Endodermal cell (in vitro differentiated cells): ENCODE measurements at regions not wholly inside any gene's neighbourhood (a gene's known extent, or its start where the extent isn't known, plus 50 kb on each side); places are given as distances from the start of the nearest gene placed in this dataset.

Experiments used
- DNase-seq: peaks from one replicate; pipeline ENCODE4 v3.0.0-alpha.2; 2017
- H3K27ac ChIP-seq: 2 replicates; pipeline ENCODE4 v1.5.1; 2013; ENCODE audit warnings: mild to moderate bottlenecking, low read depth, low read length, moderate library complexity
- H3K27me3 ChIP-seq: 2 replicates; pipeline ENCODE4 v1.6.1; 2013; ENCODE audit warnings: mild to moderate bottlenecking, low read length, moderate library complexity; ENCODE audit not compliant: insufficient read depth, control insufficient read depth, poor library complexity, severe bottlenecking
- H3K36me3 ChIP-seq: 2 replicates; pipeline ENCODE4 v1.7.0; 2013; ENCODE audit warnings: mild to moderate bottlenecking, low read length, moderate library complexity; ENCODE audit not compliant: control insufficient read depth, insufficient read depth
- H3K4me1 ChIP-seq: one replicate; pipeline ENCODE4 v1.7.0; 2013; ENCODE audit warnings: low read length; ENCODE audit not compliant: control insufficient read depth, insufficient read depth
- H3K4me3 ChIP-seq: 2 replicates; pipeline ENCODE4 v1.5.1; 2013; ENCODE audit warnings: mild to moderate bottlenecking, low read length, moderate library complexity
- H3K9ac ChIP-seq: 2 replicates; pipeline ENCODE4 v1.6.1; 2013; ENCODE audit warnings: mild to moderate bottlenecking, low read length, moderate library complexity; ENCODE audit not compliant: poor library complexity, severe bottlenecking; ENCODE audit errors: extremely low read depth
- H3K9me3 ChIP-seq: 2 replicates; pipeline ENCODE4 v1.6.1; 2013; ENCODE audit warnings: mild to moderate bottlenecking, low read length, moderate library complexity; ENCODE audit not compliant: control insufficient read depth
- H3K27ac Mint-ChIP-seq: 2 replicates; pipeline ENCODE4 v1.8.0; 2020; ENCODE audit warnings: mixed read lengths
- H3K27me3 Mint-ChIP-seq: 2 replicates; pipeline ENCODE4 v1.8.0; 2021; ENCODE audit warnings: mild to moderate bottlenecking, mixed read lengths; ENCODE audit not compliant: insufficient read depth
- H3K36me3 Mint-ChIP-seq: 2 replicates; pipeline ENCODE4 v1.8.0; 2020; ENCODE audit warnings: low read depth, mixed read lengths
- H3K4me1 Mint-ChIP-seq: 2 replicates; pipeline ENCODE4 v1.8.0; 2020; ENCODE audit warnings: mixed read lengths
- H3K4me3 Mint-ChIP-seq: 2 replicates; pipeline ENCODE4 v1.8.0; 2020; ENCODE audit warnings: mild to moderate bottlenecking, moderate library complexity, mixed read lengths
- H3K9me3 Mint-ChIP-seq: 2 replicates; pipeline ENCODE4 v1.8.0; 2020; ENCODE audit warnings: mild to moderate bottlenecking, mixed read lengths
- WGBS, 2 experiments: methylation state at CpG; one replicate each; pipeline versions ENCODE4 v1.1.5 to v1.1.7; 2013; ENCODE audit warnings: missing lambda C conversion rate in 2 of 2, mixed read lengths in 1 of 2; ENCODE audit not compliant: insufficient coverage in 1 of 2, insufficient read length in 1 of 2; 5-methylcytosine and 5-hydroxymethylcytosine counted together
- TF ChIP-seq, protein P1 (sequence below): fragments of 200-600 bp; sonication (generic); conservative IDR thresholded peaks from 2 replicates; pipeline ENCODE4 v1.5.0; 2021; ENCODE audit warnings: antibody characterized with exemption, mild to moderate bottlenecking

DNA sequence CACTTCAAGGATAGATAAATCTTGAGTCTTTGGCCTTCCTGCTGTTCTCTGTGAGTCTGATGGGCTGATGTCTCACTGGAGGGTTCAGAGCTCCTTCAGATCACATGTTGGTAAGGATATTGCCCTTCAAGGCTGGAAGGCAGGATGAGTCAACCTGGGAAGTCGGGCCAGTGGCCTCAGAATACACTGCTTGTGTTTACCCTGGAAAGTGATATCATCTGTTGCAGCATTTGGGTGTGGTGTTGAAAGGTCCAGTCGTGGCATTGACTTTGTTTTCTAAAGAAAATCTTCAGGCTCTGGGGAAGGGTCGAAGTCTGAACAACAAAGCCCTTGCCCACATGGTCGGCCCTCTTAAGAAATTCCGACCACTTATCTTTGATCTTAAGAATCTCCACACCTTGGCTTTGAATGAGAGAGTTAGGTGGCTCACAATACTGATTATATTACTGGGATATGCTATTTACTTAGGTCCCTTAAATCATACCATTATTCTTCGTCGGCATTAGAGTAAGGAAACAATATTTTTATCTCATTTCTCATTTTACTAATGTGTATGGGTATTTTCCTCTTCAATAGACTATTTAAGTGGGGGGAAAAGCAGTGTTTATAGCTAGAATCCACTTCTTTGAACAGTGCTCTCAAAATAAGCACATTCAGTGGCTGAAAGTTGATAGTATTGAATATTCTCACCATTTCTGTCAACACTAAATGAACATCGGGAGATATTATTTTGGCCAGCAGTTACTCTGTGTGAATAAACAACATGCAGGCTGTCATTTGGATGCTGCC, 303.9 kb upstream of the RASGRP1 start:
- Mint-ChIP-seq H3K4me1 (peaks cover 5% of the 10 kb centered on the region), H3K27me3 (peaks cover 9% of the 10 kb centered on the region)
- 88 to 91% methylated on average over 6 of the region's 8 CpGs for WGBS, 2 experiments

GRCh38 chr15:38871638-38872037, 307.0 kb upstream of the RASGRP1 start:
- H3K27ac Mint-ChIP-seq, result no peak overlapping the region
- no peak for DNase-seq
- H3K27me3 Mint-ChIP-seq, result no peaks in the 10 kb centered on the region
- TF ChIP-seq, protein P1, sequence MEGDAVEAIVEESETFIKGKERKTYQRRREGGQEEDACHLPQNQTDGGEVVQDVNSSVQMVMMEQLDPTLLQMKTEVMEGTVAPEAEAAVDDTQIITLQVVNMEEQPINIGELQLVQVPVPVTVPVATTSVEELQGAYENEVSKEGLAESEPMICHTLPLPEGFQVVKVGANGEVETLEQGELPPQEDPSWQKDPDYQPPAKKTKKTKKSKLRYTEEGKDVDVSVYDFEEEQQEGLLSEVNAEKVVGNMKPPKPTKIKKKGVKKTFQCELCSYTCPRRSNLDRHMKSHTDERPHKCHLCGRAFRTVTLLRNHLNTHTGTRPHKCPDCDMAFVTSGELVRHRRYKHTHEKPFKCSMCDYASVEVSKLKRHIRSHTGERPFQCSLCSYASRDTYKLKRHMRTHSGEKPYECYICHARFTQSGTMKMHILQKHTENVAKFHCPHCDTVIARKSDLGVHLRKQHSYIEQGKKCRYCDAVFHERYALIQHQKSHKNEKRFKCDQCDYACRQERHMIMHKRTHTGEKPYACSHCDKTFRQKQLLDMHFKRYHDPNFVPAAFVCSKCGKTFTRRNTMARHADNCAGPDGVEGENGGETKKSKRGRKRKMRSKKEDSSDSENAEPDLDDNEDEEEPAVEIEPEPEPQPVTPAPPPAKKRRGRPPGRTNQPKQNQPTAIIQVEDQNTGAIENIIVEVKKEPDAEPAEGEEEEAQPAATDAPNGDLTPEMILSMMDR, result no peak
- peaks cover 19% of the 10 kb centered on the region for H3K9me3 ChIP-seq
- WGBS, 2 experiments, result 94% methylated on average over 3 of the region's 3 CpGs; no CpG with 5 or more reads in 1 of the 2 experiments
- no peaks in the 10 kb centered on the region for H3K36me3 ChIP-seq
- no peaks in the 10 kb centered on the region for H3K27me3 ChIP-seq
- no peak overlapping the region for H3K27ac ChIP-seq
- no peaks in the 10 kb centered on the region for H3K4me1 ChIP-seq
- peaks cover 16% of the 10 kb centered on the region for H3K9me3 Mint-ChIP-seq
- no peaks in the 10 kb centered on the region for H3K36me3 Mint-ChIP-seq
- H3K9ac ChIP-seq, result no peak overlapping the region
- H3K4me1 Mint-ChIP-seq, result peaks cover 5% of the 10 kb centered on the region
- H3K4me3 Mint-ChIP-seq, result no peak overlapping the region
- no peak overlapping the region for H3K4me3 ChIP-seq

More for the DNA sequence above, 303.9 kb upstream of the RASGRP1 start:
- Histone ChIP-seq H3K4me1 (no peaks in the 10 kb centered on the region), H3K27ac (no peak overlapping the region), H3K36me3 (no peaks in the 10 kb centered on the region), H3K9me3 (peaks cover 19% of the 10 kb centered on the region), H3K4me3 (no peak overlapping the region), H3K9ac (no peak overlapping the region), H3K27me3 (peaks cover 7% of the 10 kb centered on the region)
- Mint-ChIP-seq H3K9me3 (peaks cover 16% of the 10 kb centered on the region), H3K4me3 (no peak overlapping the region), H3K27ac (no peak overlapping the region), H3K36me3 (no peaks in the 10 kb centered on the region)
- TF ChIP-seq, protein P1, result no peak
- no peak for DNase-seq

GRCh38 chr15:38872732-38873131, 308.1 kb upstream of the RASGRP1 start:
- Histone ChIP-seq H3K9ac (no peak overlapping the region), H3K4me3 (no peak overlapping the region), H3K4me1 (no peaks in the 10 kb centered on the region), H3K9me3 (peaks cover 19% of the 10 kb centered on the region), H3K27me3 (no peaks in the 10 kb centered on the region), H3K36me3 (no peaks in the 10 kb centered on the region), H3K27ac (no peak overlapping the region)
- no peaks in the 10 kb centered on the region for H3K36me3 Mint-ChIP-seq
- H3K4me3 Mint-ChIP-seq, result no peak overlapping the region
- peaks cover 5% of the 10 kb centered on the region for H3K4me1 Mint-ChIP-seq
- no peak for DNase-seq
- H3K27me3 Mint-ChIP-seq, result no peaks in the 10 kb centered on the region
- 86 to 90% methylated on average over 3 to 5 of the region's 5 CpGs for WGBS, 2 experiments
- TF ChIP-seq, protein P1, result no peak
- H3K27ac Mint-ChIP-seq, result no peak overlapping the region
- H3K9me3 Mint-ChIP-seq, result peaks cover 16% of the 10 kb centered on the region
